GM12875 (cell line): ENCODE measurements at regions not wholly inside any gene's neighbourhood (a gene's known extent, or its start where the extent isn't known, plus 50 kb on each side); places are given as distances from the start of the nearest gene placed in this dataset.

ENCODE experiments used
- H3K4me3 ChIP-seq: one replicate; pipeline ENCODE4 v1.5.1; 2011; ENCODE audit warnings: low read depth, low read length, control low read depth
- CTCF ChIP-seq: IDR thresholded peaks from 2 replicates; pipeline ENCODE4 v1.5.1; 2011; ENCODE audit warnings: low read depth, mild to moderate bottlenecking, control low read depth, inconsistent platforms, low read length, moderate library complexity, borderline replicate concordance; ENCODE audit not compliant: insufficient read depth

- no peak overlapping the region for H3K4me3 ChIP-seq
- TF ChIP-seq CTCF, result no peak
Measured at GRCh38 chr3:22990291-22991200, 212.6 kb upstream of the UBE2E2 start.

GRCh38 chr3:22994781-22995180 lies 208.3 kb upstream of the UBE2E2 start:
- no peak overlapping the region for H3K4me3 ChIP-seq
- TF ChIP-seq CTCF, result no peak

GRCh38 chr3:22996920-22997571 lies 206.1 kb upstream of the UBE2E2 start:
- TF ChIP-seq CTCF, result no peak
- H3K4me3 ChIP-seq, result no peak overlapping the region

- H3K4me3 ChIP-seq, result no peak overlapping the region
- no peak for TF ChIP-seq CTCF
Measured at GRCh38 chr3:23000371-23000770, 202.8 kb upstream of the UBE2E2 start.

GRCh38 chr3:23002151-23002550 lies 201.0 kb upstream of the UBE2E2 start:
- TF ChIP-seq CTCF, result no peak
- H3K4me3 ChIP-seq, result no peak overlapping the region

GRCh38 chr3:23002836-23003732 lies 200.0 kb upstream of the UBE2E2 start:
- TF ChIP-seq CTCF, result no peak
- H3K4me3 ChIP-seq, result no peak overlapping the region
